ENCODE measurements at regions not wholly inside any gene's neighbourhood (a gene's known extent, or its start where the extent isn't known, plus 50 kb on each side); places are given as distances from the start of the nearest gene placed in this dataset.

DNA sequence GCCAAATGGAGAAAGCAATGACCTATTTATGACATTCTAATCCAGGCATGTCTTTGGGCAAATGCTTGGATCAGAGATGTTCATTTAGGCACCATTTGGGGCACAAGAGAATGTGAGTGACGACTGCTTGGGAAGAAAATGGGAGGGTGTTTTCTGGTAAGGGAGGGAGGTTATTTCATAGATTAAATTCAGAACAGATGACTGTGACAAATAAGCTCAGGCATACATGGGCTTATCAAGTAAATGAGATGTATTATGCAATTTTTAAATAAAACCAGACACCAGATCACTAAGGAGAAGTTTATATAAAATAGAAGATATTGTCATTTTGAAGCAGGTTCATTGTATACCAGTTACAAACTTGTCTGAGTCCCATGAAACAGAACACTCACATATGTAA, 71.4 kb upstream of the UGT8 start:
- TF ChIP-seq EZH2 (IDR thresholded peaks at IDR 0.05; ENCODE audit: borderline replicate concordance, insufficient read depth, low read length, poor library complexity, severe bottlenecking) (no peak), RAD21 (conservative IDR thresholded peaks at IDR 0.05) (no peak), EP300 (conservative IDR thresholded peaks at IDR 0.05; ENCODE audit: poor library complexity, severe bottlenecking) (no peak)
- TF ChIP-seq, protein P1, sequence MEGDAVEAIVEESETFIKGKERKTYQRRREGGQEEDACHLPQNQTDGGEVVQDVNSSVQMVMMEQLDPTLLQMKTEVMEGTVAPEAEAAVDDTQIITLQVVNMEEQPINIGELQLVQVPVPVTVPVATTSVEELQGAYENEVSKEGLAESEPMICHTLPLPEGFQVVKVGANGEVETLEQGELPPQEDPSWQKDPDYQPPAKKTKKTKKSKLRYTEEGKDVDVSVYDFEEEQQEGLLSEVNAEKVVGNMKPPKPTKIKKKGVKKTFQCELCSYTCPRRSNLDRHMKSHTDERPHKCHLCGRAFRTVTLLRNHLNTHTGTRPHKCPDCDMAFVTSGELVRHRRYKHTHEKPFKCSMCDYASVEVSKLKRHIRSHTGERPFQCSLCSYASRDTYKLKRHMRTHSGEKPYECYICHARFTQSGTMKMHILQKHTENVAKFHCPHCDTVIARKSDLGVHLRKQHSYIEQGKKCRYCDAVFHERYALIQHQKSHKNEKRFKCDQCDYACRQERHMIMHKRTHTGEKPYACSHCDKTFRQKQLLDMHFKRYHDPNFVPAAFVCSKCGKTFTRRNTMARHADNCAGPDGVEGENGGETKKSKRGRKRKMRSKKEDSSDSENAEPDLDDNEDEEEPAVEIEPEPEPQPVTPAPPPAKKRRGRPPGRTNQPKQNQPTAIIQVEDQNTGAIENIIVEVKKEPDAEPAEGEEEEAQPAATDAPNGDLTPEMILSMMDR (IDR thresholded peaks at IDR 0.05; ENCODE audit: poor library complexity, severe bottlenecking) = no peak
